Heart right ventricle (tissue), 16 donors: ENCODE measurements at regions not wholly inside any gene's neighbourhood (a gene's known extent, or its start where the extent isn't known, plus 50 kb on each side); places are given as distances from the start of the nearest gene placed in this dataset.

Experiments
- ATAC-seq, 8 donors: fragments of 200-7000 bp; cut with Tn5 transposase; one replicate each; pipeline ENCODE4 v1.9.1; 2020; ENCODE audit warnings: mild to moderate bottlenecking in 8 of 8, moderate library complexity in 8 of 8, moderate number of reproducible peaks in 1 of 8
- DNase-seq, 2 donors: peaks; one replicate each; pipeline ENCODE4 v3.0.0-alpha.2; 2020
- H3K27ac ChIP-seq, 10 donors: fragments of 200-600 bp; sonication (generic) in 2 of 10; one replicate each; pipeline versions ENCODE4 v1.5.0 to v1.8.0; 2020 to 2022; ENCODE audit warnings: mild to moderate bottlenecking in 3 of 10
- H3K27me3 ChIP-seq, 7 donors: fragments of 200-600 bp; one replicate each; pipeline ENCODE4 v1.8.0; 2021 to 2022; ENCODE audit warnings: mild to moderate bottlenecking in 2 of 7
- H3K36me3 ChIP-seq, 9 donors: fragments of 200-600 bp; sonication (generic) in 1 of 9; one replicate each; pipeline versions ENCODE4 v1.5.0 to v1.8.0; 2020 to 2022; ENCODE audit warnings: mild to moderate bottlenecking in 2 of 9
- H3K4me1 ChIP-seq, 9 donors: fragments of 200-600 bp; sonication (generic) in 1 of 9; one replicate each; pipeline versions ENCODE4 v1.5.0 to v1.8.0; 2020 to 2022; ENCODE audit warnings: mild to moderate bottlenecking in 4 of 9
- H3K4me3 ChIP-seq, 10 donors: fragments of 200-600 bp; sonication (generic) in 2 of 10; one replicate each; pipeline versions ENCODE4 v1.5.0 to v1.8.0; 2020 to 2022; ENCODE audit warnings: mild to moderate bottlenecking in 7 of 10, moderate library complexity in 2 of 10
- H3K9me3 ChIP-seq, 11 donors: fragments of 200-600 bp in 10 of 11; sonication (generic) in 2 of 11; one replicate each; pipeline versions ENCODE4 v1.5.0 to v1.8.0; 2013 to 2022; ENCODE audit warnings: mild to moderate bottlenecking in 2 of 11, control low read depth in 1 of 11, moderate library complexity in 1 of 11
- CTCF ChIP-seq, 9 donors: fragments of 200-600 bp; sonication (generic) in 2 of 9; IDR thresholded peaks; one replicate each; pipeline versions ENCODE4 v1.5.0 to v1.8.0; 2021 to 2022; ENCODE audit warnings: antibody characterized with exemption in 9 of 9, mild to moderate bottlenecking in 5 of 9, moderate library complexity in 1 of 9
- WGBS, 2 donors: extraction: QIAGEN DNeasy Blood & Tissue Kit; methylation state at CpG; one replicate each; pipeline ENCODE4 v1.1.7; 2013; ENCODE audit warnings: inconsistent platforms in 1 of 2; 5-methylcytosine and 5-hydroxymethylcytosine counted together
- intact Hi-C, 10 donors: fragments of 100-400 bp; cut with DNase I; formaldehyde crosslinking; loops; one replicate each; pipeline versions ENCODE4 v1.11.1 to v1.14.2; 2022
- donor health status: Arrhythmogenic right ventricular cardiomyopathy.
- donor health status: ischemic (EF 13 %, LVEDD 7.1; RV severe dilation, severe dysfunction).
- donor health status: healthy with polysubstance abuse.
- donor health status: DM: no; HTN: yes; CAD: no.
- donor health status: DM: no; HTN: no; CAD: no.
- donor health status: ischemic (EF 25% LVEDD 6.9; RV normal size, moderate dysfunction).
- donor health status: ischemic (EF 25% LVEDD 5.7; RV mildly dilated, moderate dysfunction).
- donor health status: healthy.
- donor health status: DM: yes; HTN: yes; CAD: no.
- donor health status: Ischemic cardiomyopathy.
- donor health status: ischemic (EF 35%, LVEDD 5.7; RV mildly dilated, moderate dysfunction).
- donor health status: nonischemic (EF 11% LVEDD 7.7; RV severe dilation, severe dysfunction).
- donor health status: DM: yes; HTN: yes; CAD: no.
- donor health status: PGD.
- donor health status: ischemic (EF 29% LVEDD 5.4; RV normal size, mild dysfunction).
- donor health status: nonischemic (EF 23%, LVEDD 6.1; RV moderate dilation, normal function).

- WGBS, 2 donors: 49 to 54% methylated on average over 2 of the region's 2 CpGs
- Histone ChIP-seq H3K4me1 (no peaks in the 10 kb centered on the region), H3K27ac (no peak overlapping the region), H3K36me3 (no peaks in the 10 kb centered on the region), H3K4me3 (no peak overlapping the region), H3K9me3 (no peaks in the 10 kb centered on the region), H3K27me3 (no peaks in the 10 kb centered on the region)
- intact Hi-C loops: no loop called here
- TF ChIP-seq CTCF (IDR thresholded peaks at IDR 0.05): no peak
- ATAC-seq (no peak), DNase-seq (no peak)
These were observed 358.5 kb downstream of the GPATCH2 start for GRCh38 chr1:217272385-217272784.

- intact Hi-C loops: no loop called here
- ATAC-seq (no peak), DNase-seq (no peak)
- WGBS, 2 donors: 39 to 47% methylated on average over 4 of the region's 4 CpGs
- no peak overlapping the region for H3K27ac ChIP-seq
- H3K9me3 ChIP-seq: no peaks in the 10 kb centered on the region
- no peak overlapping the region for H3K4me3 ChIP-seq
- no peak for TF ChIP-seq CTCF (IDR thresholded peaks at IDR 0.05)
- no peaks in the 10 kb centered on the region for H3K27me3 ChIP-seq
- no peaks in the 10 kb centered on the region for H3K36me3 ChIP-seq
- no peaks in the 10 kb centered on the region for H3K4me1 ChIP-seq
These were observed 360.8 kb downstream of the GPATCH2 start for GRCh38 chr1:217270101-217270500.

- WGBS, 2 donors: 79 to 86% methylated on average over 5 of the region's 5 CpGs
- H3K27me3 ChIP-seq: no peaks in the 10 kb centered on the region
These were observed 362.8 kb downstream of the GPATCH2 start for GRCh38 chr1:217268058-217268457.

GRCh38 chr1:217261636-217262035 lies 369.3 kb downstream of the GPATCH2 start:
- Histone ChIP-seq H3K27ac (no peak overlapping the region), H3K4me1 (no peaks in the 10 kb centered on the region), H3K36me3 (no peaks in the 10 kb centered on the region), H3K9me3 (peaks cover 0 to 7% (median 0%) of the 10 kb centered on the region in 11 donors), H3K4me3 (no peak overlapping the region), H3K27me3 (no peaks in the 10 kb centered on the region)
- ATAC-seq (no peak), DNase-seq (no peak)
- 86 to 87% methylated on average over 2 of the region's 2 CpGs for WGBS, 2 donors
- TF ChIP-seq CTCF (IDR thresholded peaks at IDR 0.05): no peak
- intact Hi-C loops: no loop called here

More at GRCh38 chr1:217268058-217268457, 362.8 kb downstream of the GPATCH2 start:
- Histone ChIP-seq H3K27ac (no peak overlapping the region), H3K4me1 (no peaks in the 10 kb centered on the region), H3K36me3 (no peaks in the 10 kb centered on the region), H3K9me3 (no peaks in the 10 kb centered on the region), H3K4me3 (no peak overlapping the region)
- no peak for TF ChIP-seq CTCF (IDR thresholded peaks at IDR 0.05)
- DNase-seq (no peak), ATAC-seq (no peak)
- intact Hi-C loops: no loop called here
